HL-60/S4 (cell line): ENCODE measurements at regions not wholly inside any gene's neighbourhood (a gene's known extent, or its start where the extent isn't known, plus 50 kb on each side); places are given as distances from the start of the nearest gene placed in this dataset.

Experiments used
- in situ Hi-C: fragments of 300-500 bp; cut with MboI; formaldehyde crosslinking; loops from 2 replicates; pipeline ENCODE4 v1.14.3; 2022; ENCODE audit warnings: low sequenced_read_pairs

GRCh38 chr11:70944141-70944540 lies 308.2 kb downstream of the SHANK2 start:
- in situ Hi-C loops = no loop called here

GRCh38 chr11:70944636-70945035 lies 307.7 kb downstream of the SHANK2 start:
- in situ Hi-C loops = no loop called here

DNA sequence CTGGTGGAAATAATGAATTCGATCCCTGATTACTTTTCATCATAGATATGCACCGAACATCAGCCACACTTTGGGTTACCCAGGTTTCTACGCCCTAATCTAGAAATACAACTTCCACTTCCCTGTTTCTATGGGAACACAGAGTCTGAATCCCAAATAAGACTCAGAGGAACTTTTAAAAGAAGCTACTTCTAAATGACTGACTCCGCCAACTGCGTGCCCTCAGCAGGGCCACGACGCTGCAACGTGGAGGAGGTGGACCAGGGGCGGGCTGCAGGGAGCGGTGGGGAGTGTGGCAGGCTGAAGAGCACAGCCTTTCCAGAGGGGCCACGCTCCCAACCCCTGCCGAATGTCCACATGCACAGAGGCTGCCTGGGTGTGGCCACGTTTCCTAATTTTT lies 304.0 kb downstream of the SHANK2 start:
- in situ Hi-C loops = no loop called here

DNA sequence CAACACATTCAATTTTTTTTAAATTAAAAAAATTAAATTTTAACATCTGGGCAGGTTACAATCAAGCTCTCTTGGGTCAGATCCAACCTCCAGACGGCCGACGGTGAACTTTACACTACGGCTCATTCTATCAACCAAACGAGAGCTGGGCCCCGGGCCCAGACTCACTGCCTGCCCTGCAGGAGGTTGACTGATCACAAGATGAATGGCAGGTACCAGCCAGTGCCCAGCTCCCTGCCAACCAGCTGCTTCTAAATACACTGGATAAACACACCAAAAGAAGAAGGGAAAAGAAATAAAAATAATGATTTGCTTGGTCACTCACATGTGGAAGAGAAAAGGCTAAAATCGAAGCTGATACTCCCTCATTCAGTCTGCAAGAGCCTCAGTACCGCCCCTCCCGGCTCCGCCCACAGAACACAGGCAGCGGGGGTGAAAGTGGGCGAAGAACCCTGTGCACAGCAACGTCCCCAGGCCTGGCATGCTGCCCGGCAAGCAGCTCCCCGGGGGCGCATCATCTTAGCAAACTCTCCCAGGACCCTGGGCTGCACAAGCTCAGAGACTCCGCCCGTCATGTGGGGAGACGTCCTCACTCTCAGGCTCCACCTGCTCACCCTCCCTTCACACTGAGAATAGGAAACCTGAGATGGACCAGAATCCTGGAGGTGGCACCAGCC lies 303.4 kb downstream of the SHANK2 start:
- in situ Hi-C loops = no loop called here

DNA sequence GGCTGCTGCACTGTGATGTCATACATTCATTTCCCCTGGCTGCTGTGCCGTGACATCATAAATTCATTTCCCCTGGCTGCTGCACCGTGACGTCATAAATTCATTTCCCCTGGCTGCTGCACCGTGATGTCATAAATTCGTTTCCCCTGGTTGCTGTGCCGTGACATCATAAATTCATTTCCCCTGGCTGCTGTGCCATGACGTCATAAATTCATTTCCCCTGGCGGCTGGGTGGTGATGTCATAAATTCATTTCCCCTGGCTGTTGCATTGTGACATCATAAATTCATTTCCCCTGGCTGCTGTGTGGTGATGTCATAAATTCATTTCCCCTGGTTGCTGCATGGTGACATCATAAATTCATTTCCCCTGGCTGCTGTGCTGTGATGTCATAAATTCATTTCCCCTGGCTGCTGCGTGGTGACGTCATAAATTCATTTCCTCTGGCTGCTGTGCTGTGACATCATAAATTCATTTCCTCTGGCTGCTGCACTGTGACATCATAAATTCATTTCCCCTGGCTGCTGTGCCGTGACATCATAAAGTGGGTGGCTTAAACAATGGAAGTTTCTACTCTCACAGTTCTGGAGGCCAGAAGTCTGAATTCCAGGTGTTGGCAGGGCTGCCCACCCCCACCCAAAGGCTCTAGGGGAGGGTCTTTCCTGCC lies 301.1 kb downstream of the SHANK2 start:
- in situ Hi-C loops = no loop called here

- in situ Hi-C loops = no loop called here
Measured at GRCh38 chr11:70952191-70952590, 300.2 kb downstream of the SHANK2 start.

DNA sequence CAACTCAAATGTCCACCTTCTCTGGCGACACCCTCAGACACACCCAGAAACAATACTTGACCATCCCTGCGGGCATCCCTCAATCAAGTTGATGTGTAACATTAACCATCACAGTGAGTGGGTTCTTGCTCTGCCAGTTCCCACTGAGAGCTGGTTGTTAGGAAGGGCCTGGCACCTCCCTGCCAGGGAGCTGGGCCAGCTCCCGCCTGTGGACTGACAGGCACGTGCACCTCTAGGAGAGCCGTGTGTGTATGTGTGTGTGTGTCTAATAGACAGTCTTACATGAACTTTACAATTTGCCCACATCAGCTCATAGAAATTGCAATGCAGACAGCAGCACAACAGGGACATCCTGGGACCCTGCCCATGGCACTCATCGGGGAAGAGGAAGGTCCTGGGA lies 298.7 kb downstream of the SHANK2 start:
- in situ Hi-C loops = no loop called here

- in situ Hi-C loops = no loop called here
Measured at GRCh38 chr11:70954471-70954870, 297.9 kb downstream of the SHANK2 start.
